ENCODE measurements at regions not wholly inside any gene's neighbourhood (a gene's known extent, or its start where the extent isn't known, plus 50 kb on each side); places are given as distances from the start of the nearest gene placed in this dataset.

- no peak for TF ChIP-seq EZH2phosphoT487 (IDR thresholded peaks at IDR 0.05; ENCODE audit: insufficient read depth, low read depth)
- TF ChIP-seq EZH2 (IDR thresholded peaks at IDR 0.05; ENCODE audit: insufficient read depth, poor library complexity, severe bottlenecking): no peak
These were observed 340.6 kb downstream of the RND3 start for GRCh38 chr2:150146879-150147278.
